Right forelimb (tissue), 1 donor: ENCODE measurements at regions not wholly inside any gene's neighbourhood (a gene's known extent, or its start where the extent isn't known, plus 50 kb on each side); places are given as distances from the start of the nearest gene placed in this dataset.
"Not testable (repeated sequence)": the region's sequence is repeated elsewhere in the genome, so short reads cannot be mapped to it uniquely, and the experiment has no call there.

Experiments
- DNase-seq: peaks from one replicate; pipeline ENCODE4 v3.0.0-alpha.2; 2018

- no peak for DNase-seq
These were observed 579.9 kb downstream of the EPM2A start for GRCh38 chr6:145155411-145155810.

- no peak for DNase-seq
These were observed 579.2 kb downstream of the EPM2A start for GRCh38 chr6:145155873-145156782.

- not testable (repeated sequence) for DNase-seq
These were observed 576.7 kb downstream of the EPM2A start for GRCh38 chr6:145158636-145159035.

- DNase-seq = no peak
These were observed 575.4 kb downstream of the EPM2A start for GRCh38 chr6:145159921-145160320.

GRCh38 chr6:145161501-145161900, 573.8 kb downstream of the EPM2A start:
- no peak for DNase-seq

- DNase-seq = no peak
These were observed 565.5 kb downstream of the EPM2A start for GRCh38 chr6:145169726-145170224.

- DNase-seq = no peak
These were observed 559.9 kb downstream of the EPM2A start for GRCh38 chr6:145175470-145175869.

GRCh38 chr6:145178391-145178790, 556.9 kb downstream of the EPM2A start:
- no peak for DNase-seq

GRCh38 chr6:145187491-145188206, 547.7 kb downstream of the EPM2A start:
- DNase-seq = no peak

- no peak for DNase-seq
These were observed 545.5 kb downstream of the EPM2A start for GRCh38 chr6:145189836-145190235.

GRCh38 chr6:145194389-145194788, 540.9 kb downstream of the EPM2A start:
- DNase-seq = no peak

GRCh38 chr6:145199961-145200360, 535.4 kb downstream of the EPM2A start:
- DNase-seq = no peak

GRCh38 chr6:145204301-145204700, 531.0 kb downstream of the EPM2A start:
- DNase-seq = no peak

- DNase-seq = no peak
These were observed 528.9 kb downstream of the EPM2A start for GRCh38 chr6:145206247-145206907.

- DNase-seq = no peak
These were observed 526.8 kb downstream of the EPM2A start for GRCh38 chr6:145208474-145208873.

- DNase-seq = no peak
These were observed 526.0 kb downstream of the EPM2A start for GRCh38 chr6:145209272-145209671.

- DNase-seq = no peak
These were observed 522.5 kb downstream of the EPM2A start for GRCh38 chr6:145212813-145213212.

- DNase-seq = no peak
These were observed 521.7 kb downstream of the EPM2A start for GRCh38 chr6:145213614-145214013.

- DNase-seq = no peak
These were observed 520.8 kb downstream of the EPM2A start for GRCh38 chr6:145214570-145214969.

- no peak for DNase-seq
These were observed 510.9 kb downstream of the EPM2A start for GRCh38 chr6:145224450-145224849.

GRCh38 chr6:145225500-145225899, 509.8 kb downstream of the EPM2A start:
- no peak for DNase-seq

- DNase-seq = no peak
These were observed 507.7 kb downstream of the EPM2A start for GRCh38 chr6:145227593-145227992.

GRCh38 chr6:145228962-145229582, 506.2 kb downstream of the EPM2A start:
- no peak for DNase-seq
